ENCODE measurements at regions not wholly inside any gene's neighbourhood (a gene's known extent, or its start where the extent isn't known, plus 50 kb on each side); places are given as distances from the start of the nearest gene placed in this dataset.

DNA sequence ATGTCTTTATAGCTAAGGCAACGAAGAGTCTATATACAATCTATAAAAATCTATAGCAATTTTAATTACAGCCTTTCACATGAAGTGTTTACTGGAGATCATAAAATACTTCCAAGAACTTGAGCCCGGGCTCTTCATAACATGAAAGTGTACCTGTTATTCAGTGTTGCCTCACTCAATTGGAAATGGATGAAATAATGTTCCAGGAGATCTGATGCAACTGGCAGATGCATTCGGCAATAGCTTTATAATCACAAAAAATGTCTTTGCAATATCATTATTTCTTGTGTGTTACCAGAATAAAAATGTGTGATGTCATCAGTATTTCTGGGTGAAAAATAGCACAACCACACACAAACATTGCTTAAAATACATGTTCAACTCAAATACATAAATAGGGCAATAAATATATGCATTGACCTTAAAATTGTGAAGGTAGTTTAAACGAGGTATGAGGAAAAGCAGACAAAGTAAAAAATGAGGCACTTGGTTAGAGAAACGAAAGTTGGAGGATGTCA lies 1266.8 kb upstream of the PCDH7 start:
- DNase-seq: no peak

DNA sequence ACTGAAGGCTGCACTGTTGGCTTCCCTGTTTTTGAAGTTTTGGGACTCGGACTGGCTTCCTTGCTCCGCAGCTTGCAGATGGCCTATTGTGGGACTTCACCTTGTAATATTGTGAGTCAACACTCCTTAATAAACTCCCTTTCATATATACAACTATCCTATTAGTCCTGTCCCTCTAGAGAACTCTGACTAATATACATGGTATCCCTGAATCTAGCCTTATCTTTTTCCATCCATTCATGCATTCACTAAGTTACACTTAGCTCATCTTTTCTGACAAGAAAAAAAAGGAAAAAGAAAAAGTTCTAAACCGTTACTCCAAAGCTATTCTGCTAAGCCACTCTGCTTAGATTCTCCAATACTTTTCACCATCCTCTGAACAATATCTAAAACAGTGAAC lies 1260.2 kb upstream of the PCDH7 start:
- DNase-seq: no peak

DNA sequence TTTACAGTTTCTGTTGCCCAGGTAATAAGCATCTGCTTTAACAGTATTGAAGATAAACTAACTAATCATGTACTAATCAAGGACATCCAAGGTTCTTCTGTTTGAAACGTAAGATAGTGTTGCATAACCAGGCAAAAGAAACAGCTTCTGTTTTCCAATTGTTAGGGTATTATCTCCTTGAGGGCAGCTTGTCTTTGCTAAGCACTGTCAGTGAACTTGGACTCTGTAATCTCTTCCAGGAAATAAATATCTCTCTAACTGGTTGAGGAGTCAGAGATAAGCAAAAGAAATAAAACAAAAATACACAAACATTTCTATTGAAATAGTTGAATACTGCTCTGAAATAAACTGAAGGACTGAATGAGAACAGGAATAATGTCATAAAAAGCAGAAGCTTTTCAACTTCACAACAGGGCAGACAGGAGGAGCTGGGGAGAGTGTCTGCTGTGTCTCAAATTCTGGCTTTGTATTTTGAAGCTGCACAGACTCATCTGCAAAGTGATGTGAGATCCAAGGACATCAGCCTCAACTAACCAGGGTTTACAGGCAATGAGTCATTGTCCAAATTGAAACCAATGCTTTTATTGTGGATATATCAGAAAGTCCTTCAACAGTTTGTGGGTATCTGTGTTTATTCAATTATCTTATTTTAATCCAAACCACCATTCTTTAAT lies 1253.0 kb upstream of the PCDH7 start:
- DNase-seq: no peak
